Right atrium auricular region (tissue), 2 donors: ENCODE measurements at regions not wholly inside any gene's neighbourhood (a gene's known extent, or its start where the extent isn't known, plus 50 kb on each side); places are given as distances from the start of the nearest gene placed in this dataset.

Experiments
- DNase-seq: peaks from one replicate; pipeline ENCODE4 v3.0.0-alpha.2; 2019; ENCODE audit warnings: low spot score
- H3K27ac ChIP-seq, 2 donors: fragments of 200-600 bp; sonication (generic); 1 replicate in 1 of 2; 2 replicates in 1 of 2; pipeline ENCODE4 v1.5.1; 2016 to 2019
- H3K27me3 ChIP-seq, 2 donors: fragments of 200-600 bp; sonication (generic); one replicate each; pipeline versions ENCODE4 v1.5.1 to v1.6.0; 2017 to 2019
- H3K36me3 ChIP-seq: fragments of 200-600 bp; sonication (generic); one replicate; pipeline ENCODE4 v1.5.1; 2016
- H3K4me1 ChIP-seq, 2 donors: fragments of 200-600 bp; sonication (generic); one replicate each; pipeline versions ENCODE4 v1.5.1 to v1.6.0; 2017 to 2019
- H3K4me3 ChIP-seq, 2 donors: fragments of 200-600 bp; sonication (generic); 1 replicate in 1 of 2; 2 replicates in 1 of 2; pipeline ENCODE4 v1.5.1; 2017 to 2019; ENCODE audit warnings: mild to moderate bottlenecking in 1 of 2, moderate library complexity in 1 of 2
- H3K9me3 ChIP-seq, 2 donors: fragments of 200-600 bp; sonication (generic); one replicate each; pipeline ENCODE4 v1.5.1; 2019
- CTCF ChIP-seq, 2 donors: fragments of 200-600 bp; sonication (generic); IDR thresholded peaks; one replicate each; pipeline ENCODE4 v1.5.1; 2019; ENCODE audit warnings: antibody characterized with exemption in 2 of 2

GRCh38 chr18:69216321-69216720 lies 184.4 kb upstream of the DOK6 start:
- no peaks in the 10 kb centered on the region for H3K4me1 ChIP-seq
- no peak for DNase-seq
- H3K36me3 ChIP-seq: no peaks in the 10 kb centered on the region
- no peak overlapping the region for H3K4me3 ChIP-seq
- no peaks in the 10 kb centered on the region for H3K27me3 ChIP-seq
- no peak for TF ChIP-seq CTCF (IDR thresholded peaks at IDR 0.05)
- H3K27ac ChIP-seq: no peak overlapping the region
- no peaks in the 10 kb centered on the region for H3K9me3 ChIP-seq

GRCh38 chr18:69217196-69218000 lies 183.3 kb upstream of the DOK6 start:
- DNase-seq: no peak
- Histone ChIP-seq H3K36me3 (no peaks in the 10 kb centered on the region), H3K4me3 (no peak overlapping the region), H3K9me3 (no peaks in the 10 kb centered on the region), H3K4me1 (no peaks in the 10 kb centered on the region), H3K27ac (no peak overlapping the region), H3K27me3 (no peaks in the 10 kb centered on the region)
- no peak for TF ChIP-seq CTCF (IDR thresholded peaks at IDR 0.05)

GRCh38 chr18:69220529-69220928 lies 180.2 kb upstream of the DOK6 start:
- DNase-seq: no peak
- Histone ChIP-seq H3K9me3 (no peaks in the 10 kb centered on the region), H3K36me3 (no peaks in the 10 kb centered on the region), H3K4me1 (peaks cover 0 to 4% of the 10 kb centered on the region in 2 donors), H3K27me3 (no peaks in the 10 kb centered on the region), H3K27ac (no peak overlapping the region), H3K4me3 (no peak overlapping the region)
- TF ChIP-seq CTCF (IDR thresholded peaks at IDR 0.05): no peak

GRCh38 chr18:69222089-69222488 lies 178.6 kb upstream of the DOK6 start:
- H3K36me3 ChIP-seq: no peaks in the 10 kb centered on the region

GRCh38 chr18:69226971-69227370 lies 173.7 kb upstream of the DOK6 start:
- H3K36me3 ChIP-seq: no peaks in the 10 kb centered on the region
- no peak overlapping the region for H3K27ac ChIP-seq
- H3K4me3 ChIP-seq: no peak overlapping the region
- H3K4me1 ChIP-seq: peaks cover 0 to 4% of the 10 kb centered on the region in 2 donors
- TF ChIP-seq CTCF (IDR thresholded peaks at IDR 0.05): no peak
- H3K9me3 ChIP-seq: no peaks in the 10 kb centered on the region
- no peaks in the 10 kb centered on the region for H3K27me3 ChIP-seq
- DNase-seq: no peak

More at GRCh38 chr18:69222089-69222488, 178.6 kb upstream of the DOK6 start:
- H3K9me3 ChIP-seq: no peaks in the 10 kb centered on the region
- H3K27me3 ChIP-seq: no peaks in the 10 kb centered on the region
- TF ChIP-seq CTCF (IDR thresholded peaks at IDR 0.05): no peak
- H3K27ac ChIP-seq: no peak overlapping the region
- H3K4me3 ChIP-seq: no peak overlapping the region
- peaks cover 0 to 4% of the 10 kb centered on the region in 2 donors for H3K4me1 ChIP-seq
- no peak for DNase-seq

- H3K4me1 ChIP-seq: no peaks in the 10 kb centered on the region
- no peak overlapping the region for H3K27ac ChIP-seq
- TF ChIP-seq CTCF (IDR thresholded peaks at IDR 0.05): no peak
- H3K36me3 ChIP-seq: no peaks in the 10 kb centered on the region
- no peak for DNase-seq
- H3K4me3 ChIP-seq: no peak overlapping the region
- no peaks in the 10 kb centered on the region for H3K9me3 ChIP-seq
- no peaks in the 10 kb centered on the region for H3K27me3 ChIP-seq
These were observed 170.5 kb upstream of the DOK6 start for GRCh38 chr18:69230204-69230603.
